Caco-2 (cell line): ENCODE measurements at regions not wholly inside any gene's neighbourhood (a gene's known extent, or its start where the extent isn't known, plus 50 kb on each side); places are given as distances from the start of the nearest gene placed in this dataset.

Experiments
- BruUV-seq: library from RNA; stranded (reverse); fragments of 400-500 nt; replicated peaks from 2 replicates; lab custom pipeline; 2021; lab: Mats Ljungman, UMichigan
- CTCF ChIA-PET: fragments of 300-600 bp; sonication (Branson Sonifier 250); formaldehyde crosslinking; loops from one replicate; lab custom pipeline; 2022; ENCODE audit warnings: antibody characterized with exemption; lab: Charles Lee
- POLR2A ChIA-PET: fragments of 300-600 bp; sonication (Branson Sonifier 250); formaldehyde crosslinking; loops from one replicate; lab custom pipeline; 2022; ENCODE audit warnings: antibody characterized with exemption; lab: Charles Lee
- DNase-seq, 2 experiments: peaks; one replicate each; pipeline versions ENCODE4 v3.0.0 to v3.0.0-alpha.2; 2020 to 2022
- H3K27me3 ChIP-seq: replicated peaks from 2 replicates; pipeline ENCODE4 v1.6.0; 2011; ENCODE audit warnings: low read length; ENCODE audit not compliant: control insufficient read depth, insufficient read depth
- H3K36me3 ChIP-seq: 2 replicates; pipeline ENCODE4 v1.5.1; 2011; ENCODE audit warnings: low read length; ENCODE audit not compliant: control insufficient read depth, insufficient read depth
- H3K4me1 ChIP-seq: fragments of 250-450 bp; sonication (Bioruptor Pico); 2 replicates; pipeline ENCODE4 v1.5.1; 2020; ENCODE audit warnings: mild to moderate bottlenecking
- H3K4me3 ChIP-seq: 2 replicates; pipeline ENCODE4 v1.5.1; 2011; ENCODE audit warnings: low read depth, mild to moderate bottlenecking, control low read depth, low read length
- H3K9me3 ChIP-seq: fragments of 250-450 bp; sonication (Bioruptor Pico); 2 replicates; pipeline ENCODE4 v1.5.1; 2020; ENCODE audit warnings: mild to moderate bottlenecking, moderate library complexity
- H3K27ac Mint-ChIP-seq: one replicate; pipeline ENCODE4 v1.8.0; 2022; ENCODE audit warnings: mixed read lengths; ENCODE audit not compliant: unreplicated experiment
- H3K27me3 Mint-ChIP-seq: one replicate; pipeline ENCODE4 v1.8.0; 2022; ENCODE audit warnings: mixed read lengths; ENCODE audit not compliant: insufficient read depth, unreplicated experiment
- H3K36me3 Mint-ChIP-seq: one replicate; pipeline ENCODE4 v1.8.0; 2022; ENCODE audit warnings: mild to moderate bottlenecking, mixed read lengths; ENCODE audit not compliant: insufficient read depth, unreplicated experiment
- H3K4me1 Mint-ChIP-seq: one replicate; pipeline ENCODE4 v1.8.0; 2022; ENCODE audit warnings: low read depth, mixed read lengths; ENCODE audit not compliant: unreplicated experiment
- H3K4me3 Mint-ChIP-seq: one replicate; pipeline ENCODE4 v1.8.0; 2022; ENCODE audit warnings: mild to moderate bottlenecking, moderate library complexity, mixed read lengths; ENCODE audit not compliant: unreplicated experiment
- H3K9me3 Mint-ChIP-seq: one replicate; pipeline ENCODE4 v1.8.0; 2022; ENCODE audit warnings: mixed read lengths; ENCODE audit not compliant: unreplicated experiment
- intact Hi-C: fragments of 100-400 bp; cut with micrococcal nuclease; formaldehyde crosslinking; loops from one replicate; pipeline ENCODE4 v1.10.0; 2022; ENCODE audit not compliant: unreplicated experiment
- TF ChIP-seq, protein P1 (sequence below), 2 experiments: fragments of 200-600 bp in 1 of 2; IDR thresholded peaks; 1 replicate in 1 of 2; 2 replicates in 1 of 2; pipeline versions ENCODE4 v1.5.1 to v1.8.0; 2011 to 2022; ENCODE audit warnings: antibody characterized with exemption in 1 of 2, control low read depth in 1 of 2, inconsistent platforms in 1 of 2, low read depth in 1 of 2, low read length in 1 of 2, mild to moderate bottlenecking in 1 of 2, moderate library complexity in 1 of 2; ENCODE audit not compliant: insufficient read depth in 1 of 2, severe bottlenecking in 1 of 2, unreplicated experiment in 1 of 2

DNA sequence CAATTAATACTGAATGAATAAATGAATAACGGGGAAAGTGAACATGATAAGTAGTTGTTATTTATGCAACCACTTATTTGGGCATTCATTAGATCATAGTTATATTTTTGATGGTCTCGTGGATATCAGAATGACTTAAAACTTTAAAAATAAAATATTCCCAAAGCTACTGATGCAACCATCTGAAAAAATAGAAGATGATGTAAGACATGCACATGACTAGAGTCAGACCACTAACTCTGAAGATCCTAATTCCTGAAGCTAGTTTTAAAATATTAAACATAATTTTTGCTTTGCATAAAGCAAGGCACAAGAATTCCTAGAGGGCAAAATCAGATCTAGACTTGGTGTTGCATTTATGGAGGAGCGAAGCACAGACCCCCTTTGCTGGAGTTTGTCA is 616.1 kb downstream of the IRS1 start:
- H3K9me3 Mint-ChIP-seq: peaks cover 22% of the 10 kb centered on the region
- no peaks in the 10 kb centered on the region for H3K27me3 Mint-ChIP-seq
- no peak for DNase-seq
- intact Hi-C loops: no loop called here
- Histone ChIP-seq H3K27me3 (no peaks in the 10 kb centered on the region), H3K4me1 (peaks cover 6% of the 10 kb centered on the region; the same call in 1 of the 2 replicates), H3K9me3 (no peaks in the 10 kb centered on the region), H3K36me3 (no peaks in the 10 kb centered on the region), H3K4me3 (no peak overlapping the region)
- CTCF ChIA-PET: no interaction called here
- no peaks in the 10 kb centered on the region for H3K36me3 Mint-ChIP-seq
- H3K4me3 Mint-ChIP-seq: no peak overlapping the region
- no TSS peak for BruUV-seq
- H3K27ac Mint-ChIP-seq: no peak overlapping the region
- TF ChIP-seq, protein P1, sequence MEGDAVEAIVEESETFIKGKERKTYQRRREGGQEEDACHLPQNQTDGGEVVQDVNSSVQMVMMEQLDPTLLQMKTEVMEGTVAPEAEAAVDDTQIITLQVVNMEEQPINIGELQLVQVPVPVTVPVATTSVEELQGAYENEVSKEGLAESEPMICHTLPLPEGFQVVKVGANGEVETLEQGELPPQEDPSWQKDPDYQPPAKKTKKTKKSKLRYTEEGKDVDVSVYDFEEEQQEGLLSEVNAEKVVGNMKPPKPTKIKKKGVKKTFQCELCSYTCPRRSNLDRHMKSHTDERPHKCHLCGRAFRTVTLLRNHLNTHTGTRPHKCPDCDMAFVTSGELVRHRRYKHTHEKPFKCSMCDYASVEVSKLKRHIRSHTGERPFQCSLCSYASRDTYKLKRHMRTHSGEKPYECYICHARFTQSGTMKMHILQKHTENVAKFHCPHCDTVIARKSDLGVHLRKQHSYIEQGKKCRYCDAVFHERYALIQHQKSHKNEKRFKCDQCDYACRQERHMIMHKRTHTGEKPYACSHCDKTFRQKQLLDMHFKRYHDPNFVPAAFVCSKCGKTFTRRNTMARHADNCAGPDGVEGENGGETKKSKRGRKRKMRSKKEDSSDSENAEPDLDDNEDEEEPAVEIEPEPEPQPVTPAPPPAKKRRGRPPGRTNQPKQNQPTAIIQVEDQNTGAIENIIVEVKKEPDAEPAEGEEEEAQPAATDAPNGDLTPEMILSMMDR (IDR thresholded peaks at IDR 0.05; ENCODE audit: insufficient read depth in 1 of 2, low read depth in 1 of 2, low read length in 1 of 2, severe bottlenecking in 1 of 2, unreplicated experiment in 1 of 2): no peak
- POLR2A ChIA-PET: no interaction called here
- H3K4me1 Mint-ChIP-seq: peaks cover 5% of the 10 kb centered on the region

DNA sequence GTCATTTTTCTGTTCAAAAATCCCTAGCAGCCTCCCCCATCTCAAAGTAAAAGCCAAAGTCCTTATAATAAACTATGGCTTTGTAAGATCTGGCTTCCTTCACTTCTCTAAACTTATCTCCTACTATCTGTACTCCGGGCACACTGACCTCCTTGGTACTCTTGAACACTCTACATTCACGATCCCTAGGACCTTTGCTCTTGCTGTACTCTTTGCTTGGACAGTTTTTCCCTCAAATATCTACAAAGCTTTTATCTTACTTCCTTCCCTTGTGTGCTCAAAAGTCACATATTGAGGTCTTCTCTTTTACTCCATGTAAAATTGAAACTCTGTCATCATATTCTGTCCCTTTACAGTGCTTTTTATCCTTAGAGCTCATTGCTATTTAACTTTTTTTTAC is 616.6 kb downstream of the IRS1 start:
- Mint-ChIP-seq H3K9me3 (peaks cover 20% of the 10 kb centered on the region), H3K27ac (no peak overlapping the region), H3K27me3 (no peaks in the 10 kb centered on the region), H3K4me3 (no peak overlapping the region), H3K4me1 (peaks cover 4% of the 10 kb centered on the region), H3K36me3 (no peaks in the 10 kb centered on the region)
- no peak overlapping the region for H3K4me3 ChIP-seq
- TF ChIP-seq, protein P1 (IDR thresholded peaks at IDR 0.05; ENCODE audit: insufficient read depth in 1 of 2, low read depth in 1 of 2, low read length in 1 of 2, severe bottlenecking in 1 of 2, unreplicated experiment in 1 of 2): no peak
- H3K36me3 ChIP-seq: no peaks in the 10 kb centered on the region
- no peaks in the 10 kb centered on the region for H3K27me3 ChIP-seq
- CTCF ChIA-PET: no interaction called here
- no peak for DNase-seq
- intact Hi-C loops: no loop called here
- H3K4me1 ChIP-seq: peaks cover 6% of the 10 kb centered on the region; the same call in 1 of the 2 replicates
- no peaks in the 10 kb centered on the region; the same call in 1 of the 2 replicates for H3K9me3 ChIP-seq
- no TSS peak for BruUV-seq
- POLR2A ChIA-PET: no interaction called here

DNA sequence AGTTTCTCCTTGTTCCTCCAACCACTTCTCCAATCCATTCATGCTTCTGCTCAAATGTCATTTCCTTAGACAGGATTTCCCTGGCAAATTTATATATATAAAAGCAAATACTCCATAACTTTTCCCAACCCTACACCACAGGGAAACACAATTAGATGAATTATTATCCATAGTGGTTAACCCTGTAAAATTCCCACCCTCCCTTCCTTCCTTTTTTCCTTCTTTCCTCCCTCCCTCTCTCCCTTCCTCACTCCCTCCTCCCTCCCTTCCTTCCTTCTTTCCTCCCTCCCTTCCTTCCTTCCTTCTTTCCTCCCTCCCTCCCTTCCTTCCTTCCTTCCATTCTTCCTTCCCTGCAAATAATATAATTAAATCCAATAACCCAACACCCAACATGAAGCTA is 617.7 kb downstream of the IRS1 start:
- no peaks in the 10 kb centered on the region for H3K27me3 Mint-ChIP-seq
- no peaks in the 10 kb centered on the region for H3K36me3 Mint-ChIP-seq
- CTCF ChIA-PET: no interaction called here
- no peak overlapping the region for H3K27ac Mint-ChIP-seq
- POLR2A ChIA-PET: no interaction called here
- no peaks in the 10 kb centered on the region for H3K36me3 ChIP-seq
- TF ChIP-seq, protein P1 (IDR thresholded peaks at IDR 0.05; ENCODE audit: insufficient read depth in 1 of 2, low read depth in 1 of 2, low read length in 1 of 2, severe bottlenecking in 1 of 2, unreplicated experiment in 1 of 2): no peak
- DNase-seq: no peak
- peaks cover 4% of the 10 kb centered on the region for H3K4me1 Mint-ChIP-seq
- H3K4me3 ChIP-seq: no peak overlapping the region
- H3K27me3 ChIP-seq: no peaks in the 10 kb centered on the region
- intact Hi-C loops: no loop called here
- no peaks in the 10 kb centered on the region; the same call in 1 of the 2 replicates for H3K9me3 ChIP-seq
- H3K4me3 Mint-ChIP-seq: no peak overlapping the region
- H3K4me1 ChIP-seq: peaks cover 6% of the 10 kb centered on the region; the same call in 1 of the 2 replicates
- H3K9me3 Mint-ChIP-seq: peaks cover 20% of the 10 kb centered on the region
- BruUV-seq: no TSS peak
